ENCODE measurements at regions not wholly inside any gene's neighbourhood (a gene's known extent, or its start where the extent isn't known, plus 50 kb on each side); places are given as distances from the start of the nearest gene placed in this dataset.

DNA sequence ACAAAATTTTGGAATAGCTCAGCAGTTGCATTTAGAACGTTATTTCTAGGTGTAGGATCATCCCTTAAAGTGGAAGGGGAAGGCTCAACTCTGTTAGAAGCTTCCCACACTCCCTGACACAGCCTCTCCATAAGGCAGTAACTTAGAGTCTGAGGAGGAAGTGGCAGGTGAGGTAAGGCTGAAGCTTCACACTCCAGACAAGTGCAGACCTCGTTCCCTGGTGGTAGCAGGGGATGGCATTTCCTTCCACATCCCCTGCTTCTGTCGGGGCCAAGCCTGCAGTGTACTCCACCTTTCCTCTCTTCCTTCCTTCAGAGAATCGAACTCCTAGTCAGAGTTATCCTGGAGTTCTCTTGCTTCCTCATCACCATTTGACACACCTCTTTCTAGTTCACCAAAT is 224.7 kb downstream of the CYRIA start (continued):
- TF ChIP-seq, protein P1, sequence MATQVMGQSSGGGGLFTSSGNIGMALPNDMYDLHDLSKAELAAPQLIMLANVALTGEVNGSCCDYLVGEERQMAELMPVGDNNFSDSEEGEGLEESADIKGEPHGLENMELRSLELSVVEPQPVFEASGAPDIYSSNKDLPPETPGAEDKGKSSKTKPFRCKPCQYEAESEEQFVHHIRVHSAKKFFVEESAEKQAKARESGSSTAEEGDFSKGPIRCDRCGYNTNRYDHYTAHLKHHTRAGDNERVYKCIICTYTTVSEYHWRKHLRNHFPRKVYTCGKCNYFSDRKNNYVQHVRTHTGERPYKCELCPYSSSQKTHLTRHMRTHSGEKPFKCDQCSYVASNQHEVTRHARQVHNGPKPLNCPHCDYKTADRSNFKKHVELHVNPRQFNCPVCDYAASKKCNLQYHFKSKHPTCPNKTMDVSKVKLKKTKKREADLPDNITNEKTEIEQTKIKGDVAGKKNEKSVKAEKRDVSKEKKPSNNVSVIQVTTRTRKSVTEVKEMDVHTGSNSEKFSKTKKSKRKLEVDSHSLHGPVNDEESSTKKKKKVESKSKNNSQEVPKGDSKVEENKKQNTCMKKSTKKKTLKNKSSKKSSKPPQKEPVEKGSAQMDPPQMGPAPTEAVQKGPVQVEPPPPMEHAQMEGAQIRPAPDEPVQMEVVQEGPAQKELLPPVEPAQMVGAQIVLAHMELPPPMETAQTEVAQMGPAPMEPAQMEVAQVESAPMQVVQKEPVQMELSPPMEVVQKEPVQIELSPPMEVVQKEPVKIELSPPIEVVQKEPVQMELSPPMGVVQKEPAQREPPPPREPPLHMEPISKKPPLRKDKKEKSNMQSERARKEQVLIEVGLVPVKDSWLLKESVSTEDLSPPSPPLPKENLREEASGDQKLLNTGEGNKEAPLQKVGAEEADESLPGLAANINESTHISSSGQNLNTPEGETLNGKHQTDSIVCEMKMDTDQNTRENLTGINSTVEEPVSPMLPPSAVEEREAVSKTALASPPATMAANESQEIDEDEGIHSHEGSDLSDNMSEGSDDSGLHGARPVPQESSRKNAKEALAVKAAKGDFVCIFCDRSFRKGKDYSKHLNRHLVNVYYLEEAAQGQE (IDR thresholded peaks at IDR 0.05), result no peak
- TF ChIP-seq FOXA1 (IDR thresholded peaks at IDR 0.05) (no peak), TAF1 (conservative IDR thresholded peaks at IDR 0.05) (no peak), JUND (IDR thresholded peaks at IDR 0.05) (no peak), HNF4A (conservative IDR thresholded peaks at IDR 0.05) (no peak)

DNA sequence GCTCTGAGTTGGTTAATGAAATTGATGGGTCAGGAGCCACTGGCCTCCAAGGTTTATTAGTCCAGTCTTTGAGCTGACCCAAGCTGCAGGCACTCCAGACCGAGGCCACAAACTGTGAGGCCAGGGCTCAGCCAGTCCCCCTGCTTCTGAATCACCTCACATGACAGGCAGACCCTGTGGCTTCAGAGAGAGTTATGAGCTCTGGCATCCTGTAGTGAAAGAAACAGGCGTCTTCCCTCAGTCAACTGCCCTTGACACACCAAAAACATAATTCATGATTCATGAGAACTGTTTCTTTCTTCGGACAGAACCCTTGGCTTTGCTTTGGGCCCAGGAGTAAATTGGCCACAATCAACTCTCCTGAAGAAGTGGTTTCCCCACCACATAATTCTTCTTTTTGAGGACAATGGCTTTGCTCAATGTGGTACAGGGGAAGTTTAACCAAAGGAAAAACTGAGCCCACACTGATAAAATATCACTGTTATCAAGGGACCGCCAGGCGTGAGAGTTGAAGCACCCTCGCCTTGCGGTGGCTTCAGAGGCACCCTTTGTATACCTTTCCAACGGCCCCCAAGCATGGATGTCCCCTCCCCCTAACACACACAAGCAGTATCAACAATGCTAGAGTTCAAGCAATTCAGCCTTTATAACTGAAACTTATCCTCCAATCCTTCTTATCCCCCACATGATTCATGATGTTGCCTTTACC is 226.9 kb downstream of the CYRIA start:
- TF ChIP-seq RXRA (IDR thresholded peaks at IDR 0.05) (no peak), JUND (IDR thresholded peaks at IDR 0.05) (no peak), HNF4G (IDR thresholded peaks at IDR 0.05) (no peak), FOXA2 (IDR thresholded peaks at IDR 0.05) (no peak), SP1 (IDR thresholded peaks at IDR 0.05) (no peak), NR2F2 (IDR thresholded peaks at IDR 0.05) (no peak)
- TF ChIP-seq, protein P1 (IDR thresholded peaks at IDR 0.05), result no peak
- Histone ChIP-seq H3K4me3 (ENCODE audit: low read depth in 1 of 3, low read length in 3 of 3) (no peak overlapping the region), H3K36me3 (ENCODE audit: control insufficient read depth in 4 of 4, insufficient read depth in 3 of 4, low read depth in 1 of 4, low read length in 3 of 4) (no peaks in the 10 kb centered on the region), H3K9me3 (ENCODE audit: control insufficient read depth in 4 of 4, low read length in 3 of 4) (no peaks in the 10 kb centered on the region), H3K27me3 (ENCODE audit: control insufficient read depth in 4 of 4, insufficient read depth in 4 of 4, low read length in 3 of 4) (no peaks in the 10 kb centered on the region), H3K27ac (ENCODE audit: low read depth in 1 of 2, low read length in 2 of 2) (no peak overlapping the region), H3K4me1 (ENCODE audit: control insufficient read depth in 4 of 4, insufficient read depth in 4 of 4, low read length in 3 of 4) (no peaks in the 10 kb centered on the region), H3K9ac (ENCODE audit: low read depth in 1 of 2, low read length in 2 of 2) (no peak overlapping the region)
- no peak for DNase-seq (ENCODE audit: low spot score)
- WGBS, result 62% methylated on average over 8 of the region's 8 CpGs

DNA sequence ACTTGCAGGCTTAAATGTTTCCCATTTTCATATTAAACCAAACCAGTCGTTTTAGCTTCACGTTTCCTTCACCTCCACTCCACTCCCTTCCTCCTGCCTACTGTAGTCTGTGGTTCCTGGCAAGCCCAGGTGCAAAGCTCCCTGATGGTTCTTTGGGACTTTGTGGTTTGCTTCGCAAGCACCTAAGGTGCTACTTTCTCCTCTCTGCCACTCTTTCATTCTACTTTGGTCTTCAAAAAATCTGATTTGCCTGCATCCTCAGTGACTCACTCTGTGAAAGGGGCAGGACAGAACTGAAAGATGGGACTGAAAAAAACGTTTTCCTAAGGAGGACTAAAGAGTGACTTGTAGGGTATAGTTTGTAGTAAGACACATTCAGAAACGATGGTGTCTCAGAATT is 228.4 kb downstream of the CYRIA start:
- Histone ChIP-seq H3K9me3 (ENCODE audit: control insufficient read depth in 4 of 4, low read length in 3 of 4) (no peaks in the 10 kb centered on the region), H3K9ac (ENCODE audit: low read depth in 1 of 2, low read length in 2 of 2) (no peak overlapping the region), H3K4me1 (ENCODE audit: control insufficient read depth in 4 of 4, insufficient read depth in 4 of 4, low read length in 3 of 4) (no peaks in the 10 kb centered on the region), H3K36me3 (ENCODE audit: control insufficient read depth in 4 of 4, insufficient read depth in 3 of 4, low read depth in 1 of 4, low read length in 3 of 4) (no peaks in the 10 kb centered on the region), H3K27me3 (ENCODE audit: control insufficient read depth in 4 of 4, insufficient read depth in 4 of 4, low read length in 3 of 4) (no peaks in the 10 kb centered on the region), H3K27ac (ENCODE audit: low read depth in 1 of 2, low read length in 2 of 2) (no peak overlapping the region), H3K4me3 (ENCODE audit: low read depth in 1 of 3, low read length in 3 of 3) (no peak overlapping the region)
- 54% methylated on average over 5 of the region's 5 CpGs for WGBS
- DNase-seq (ENCODE audit: low spot score), result no peak
- TF ChIP-seq GABPA (IDR thresholded peaks at IDR 0.05 in 1 of 2, conservative IDR thresholded peaks at IDR 0.05 in 1 of 2) (no peak), SP1 (IDR thresholded peaks at IDR 0.05) (no peak), RXRA (IDR thresholded peaks at IDR 0.05) (no peak), HNF4A (conservative IDR thresholded peaks at IDR 0.05) (no peak), HNF4G (IDR thresholded peaks at IDR 0.05) (no peak), EGR1 (IDR thresholded peaks at IDR 0.05; ENCODE audit: low read depth in 2 of 2) (no peak), NR2F2 (IDR thresholded peaks at IDR 0.05) (no peak), YY1 (IDR thresholded peaks at IDR 0.05) (no peak), RAD21 (IDR thresholded peaks at IDR 0.05) (no peak), TAF1 (conservative IDR thresholded peaks at IDR 0.05) (no peak)
- TF ChIP-seq, protein P2, sequence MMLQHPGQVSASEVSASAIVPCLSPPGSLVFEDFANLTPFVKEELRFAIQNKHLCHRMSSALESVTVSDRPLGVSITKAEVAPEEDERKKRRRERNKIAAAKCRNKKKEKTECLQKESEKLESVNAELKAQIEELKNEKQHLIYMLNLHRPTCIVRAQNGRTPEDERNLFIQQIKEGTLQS (IDR thresholded peaks at IDR 0.05), result no peak
